Fibroblast of the aortic adventitia (primary cell): ENCODE measurements at regions not wholly inside any gene's neighbourhood (a gene's known extent, or its start where the extent isn't known, plus 50 kb on each side); places are given as distances from the start of the nearest gene placed in this dataset.

Source experiments
- DNase-seq: peaks from one replicate; pipeline ENCODE4 v3.0.0-alpha.2; 2010; ENCODE audit warnings: low read depth
- H3K4me3 ChIP-seq: 2 replicates; pipeline ENCODE4 v1.5.1; 2011; ENCODE audit warnings: low read depth, mild to moderate bottlenecking, control low read depth, low read length, moderate library complexity
- TF ChIP-seq, protein P1 (sequence below): IDR thresholded peaks from 2 replicates; pipeline ENCODE4 v1.5.1; 2011; ENCODE audit warnings: mild to moderate bottlenecking, low read length, control low read depth, inconsistent platforms; ENCODE audit not compliant: insufficient read depth

DNA sequence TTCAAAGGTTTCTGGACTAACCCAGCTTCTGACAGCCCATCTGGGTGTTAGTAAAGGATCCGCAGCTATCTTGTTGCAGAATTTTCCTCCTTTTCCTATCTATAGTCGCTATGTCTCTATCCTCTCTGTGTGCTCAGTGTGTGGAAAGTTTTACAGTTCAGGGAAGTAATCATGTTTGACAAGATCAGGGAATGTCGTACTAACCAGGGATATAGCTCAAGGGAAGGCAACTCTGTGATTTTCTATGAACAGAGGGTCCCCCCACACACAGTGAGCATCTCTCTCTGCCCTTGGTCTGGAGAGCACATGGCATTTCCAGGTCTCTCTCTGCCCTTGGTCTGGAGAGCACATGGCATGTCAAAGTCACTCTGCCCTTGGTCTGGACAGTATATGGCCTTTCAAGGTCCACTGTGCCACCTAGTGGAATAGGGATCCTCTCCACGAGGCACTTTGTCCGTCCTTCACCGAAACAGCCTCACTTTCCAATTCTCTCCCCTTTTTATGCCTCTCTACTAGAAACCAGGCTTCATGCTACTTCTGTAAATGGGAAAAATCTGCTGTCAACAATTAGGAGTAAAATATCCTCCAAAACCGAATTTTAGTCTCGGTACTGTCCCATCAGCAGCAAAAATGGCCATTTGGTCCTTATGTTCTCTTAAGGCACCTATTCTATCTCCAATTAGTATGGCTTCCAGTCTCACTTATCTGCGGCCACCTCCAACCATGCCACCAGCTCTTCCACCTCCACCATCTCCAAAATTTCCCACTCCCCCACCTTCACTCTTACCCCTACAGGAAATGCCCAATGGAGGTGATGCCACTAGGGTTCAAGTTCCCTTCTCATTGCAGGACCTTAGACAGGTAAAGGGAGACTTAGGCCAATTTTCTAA is 88.7 kb downstream of the IGLL5 start:
- H3K4me3 ChIP-seq: no peak overlapping the region
- TF ChIP-seq, protein P1, sequence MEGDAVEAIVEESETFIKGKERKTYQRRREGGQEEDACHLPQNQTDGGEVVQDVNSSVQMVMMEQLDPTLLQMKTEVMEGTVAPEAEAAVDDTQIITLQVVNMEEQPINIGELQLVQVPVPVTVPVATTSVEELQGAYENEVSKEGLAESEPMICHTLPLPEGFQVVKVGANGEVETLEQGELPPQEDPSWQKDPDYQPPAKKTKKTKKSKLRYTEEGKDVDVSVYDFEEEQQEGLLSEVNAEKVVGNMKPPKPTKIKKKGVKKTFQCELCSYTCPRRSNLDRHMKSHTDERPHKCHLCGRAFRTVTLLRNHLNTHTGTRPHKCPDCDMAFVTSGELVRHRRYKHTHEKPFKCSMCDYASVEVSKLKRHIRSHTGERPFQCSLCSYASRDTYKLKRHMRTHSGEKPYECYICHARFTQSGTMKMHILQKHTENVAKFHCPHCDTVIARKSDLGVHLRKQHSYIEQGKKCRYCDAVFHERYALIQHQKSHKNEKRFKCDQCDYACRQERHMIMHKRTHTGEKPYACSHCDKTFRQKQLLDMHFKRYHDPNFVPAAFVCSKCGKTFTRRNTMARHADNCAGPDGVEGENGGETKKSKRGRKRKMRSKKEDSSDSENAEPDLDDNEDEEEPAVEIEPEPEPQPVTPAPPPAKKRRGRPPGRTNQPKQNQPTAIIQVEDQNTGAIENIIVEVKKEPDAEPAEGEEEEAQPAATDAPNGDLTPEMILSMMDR: no peak
- no peak for DNase-seq

- no peak overlapping the region for H3K4me3 ChIP-seq
- DNase-seq: no peak
- TF ChIP-seq, protein P1: no peak
Measured at GRCh38 chr22:22977479-22978200, 90.0 kb downstream of the IGLL5 start.

DNA sequence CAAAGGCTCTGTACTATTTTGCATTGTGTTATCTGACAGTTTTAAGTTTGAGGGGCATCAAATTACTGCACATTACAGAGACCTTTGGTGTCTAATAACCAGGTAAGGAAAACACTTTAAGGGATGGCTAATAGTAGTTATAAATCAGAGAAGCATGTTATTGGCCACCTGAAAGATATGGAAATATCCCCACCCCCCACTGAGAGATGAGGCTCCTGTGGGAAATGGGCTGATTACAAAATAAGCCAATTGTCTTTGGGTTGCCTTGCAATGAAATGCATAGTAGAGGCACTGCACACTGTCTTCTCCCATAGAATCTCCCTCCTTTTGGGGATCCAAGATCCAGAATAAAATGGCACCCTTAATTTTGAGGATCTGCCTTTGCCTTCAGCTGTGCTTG is 91.0 kb downstream of the IGLL5 start:
- TF ChIP-seq, protein P1: no peak
- no peak overlapping the region for H3K4me3 ChIP-seq
- no peak for DNase-seq

DNA sequence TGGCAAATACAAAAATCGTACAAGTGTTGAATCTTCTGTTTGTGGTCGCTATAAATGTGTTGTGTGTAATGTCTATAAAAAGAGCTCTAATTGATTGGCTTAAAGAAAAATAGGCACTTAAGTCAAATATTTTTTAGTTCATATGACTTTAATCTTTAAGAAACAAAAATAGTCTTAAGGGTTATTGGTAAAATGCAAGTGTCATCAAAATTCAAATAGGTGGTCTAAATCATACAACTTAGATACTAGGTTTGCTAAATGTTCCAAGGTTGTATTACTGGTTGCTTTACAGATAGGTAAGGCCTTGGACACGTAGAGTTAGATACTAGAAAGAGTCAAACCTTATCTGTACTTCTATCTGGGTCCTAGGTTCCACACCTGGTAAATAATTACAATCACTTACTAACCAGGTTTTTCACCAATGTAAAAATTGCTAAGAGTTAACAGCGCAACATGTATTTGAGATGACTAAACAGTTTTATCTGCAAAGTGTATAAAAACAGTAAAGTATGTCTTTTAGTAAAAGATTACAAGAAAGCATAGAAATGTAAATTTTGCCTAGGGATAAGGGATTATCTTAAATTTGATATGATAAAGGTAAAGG is 91.1 kb upstream of the GNAZ start:
- no peak for DNase-seq
- TF ChIP-seq, protein P1: no peak
- H3K4me3 ChIP-seq: no peak overlapping the region

GRCh38 chr22:22979954-22980353 is 90.4 kb upstream of the GNAZ start:
- no peak for DNase-seq
- no peak overlapping the region for H3K4me3 ChIP-seq
- TF ChIP-seq, protein P1: no peak

- TF ChIP-seq, protein P1: no peak
- DNase-seq: no peak
- no peak overlapping the region for H3K4me3 ChIP-seq
Measured at GRCh38 chr22:22981670-22982571, 88.4 kb upstream of the GNAZ start.
